ENCODE measurements at regions not wholly inside any gene's neighbourhood (a gene's known extent, or its start where the extent isn't known, plus 50 kb on each side); places are given as distances from the start of the nearest gene placed in this dataset.

- TF ChIP-seq TOX (CRISPR knock-in tag; IDR thresholded peaks at IDR 0.05; ENCODE audit: borderline replicate concordance) (no peak), ZC3H10 (CRISPR knock-in tag; IDR thresholded peaks at IDR 0.05) (no peak), POU6F1 (CRISPR knock-in tag; IDR thresholded peaks at IDR 0.05; ENCODE audit: borderline replicate concordance, low read depth) (no peak), ZFP3 (CRISPR knock-in tag; IDR thresholded peaks at IDR 0.05) (no peak), ARNTL (CRISPR knock-in tag; IDR thresholded peaks at IDR 0.05; ENCODE audit: borderline replicate concordance, low read depth) (no peak), ESRRG (CRISPR knock-in tag; IDR thresholded peaks at IDR 0.05) (no peak), OSR1 (CRISPR knock-in tag; IDR thresholded peaks at IDR 0.05) (no peak), ZNF565 (CRISPR knock-in tag; conservative IDR thresholded peaks at IDR 0.05; ENCODE audit: low read depth) (no peak), PPARA (CRISPR knock-in tag; IDR thresholded peaks at IDR 0.05; ENCODE audit: borderline replicate concordance) (no peak), SNAI2 (CRISPR knock-in tag; IDR thresholded peaks at IDR 0.05) (no peak)
- no peak for ATAC-seq
Measured at GRCh38 chr4:140293979-140294378, 79.5 kb upstream of the SCOC start.

- ATAC-seq: peak; percentile 63
- TF ChIP-seq RARB (CRISPR knock-in tag; IDR thresholded peaks at IDR 0.05): no peak
- no peak for TF ChIP-seq ZC3H10 (CRISPR knock-in tag; IDR thresholded peaks at IDR 0.05)
- no peak for TF ChIP-seq PPARA (CRISPR knock-in tag; IDR thresholded peaks at IDR 0.05; ENCODE audit: borderline replicate concordance)
- no peak for TF ChIP-seq CSRNP3 (CRISPR knock-in tag; IDR thresholded peaks at IDR 0.05)
- TF ChIP-seq ESRRG (CRISPR knock-in tag; IDR thresholded peaks at IDR 0.05): no peak
- no peak for TF ChIP-seq TCF4 (CRISPR knock-in tag; IDR thresholded peaks at IDR 0.05; ENCODE audit: borderline replicate concordance)
- TF ChIP-seq ZFP3 (CRISPR knock-in tag; IDR thresholded peaks at IDR 0.05): no peak
- no peak for TF ChIP-seq ZNF8 (CRISPR knock-in tag; IDR thresholded peaks at IDR 0.05)
- no peak for TF ChIP-seq TOX (CRISPR knock-in tag; IDR thresholded peaks at IDR 0.05; ENCODE audit: borderline replicate concordance)
- no peak for TF ChIP-seq ARNTL (CRISPR knock-in tag; IDR thresholded peaks at IDR 0.05; ENCODE audit: borderline replicate concordance, low read depth)
- no peak for TF ChIP-seq TSHZ2 (CRISPR knock-in tag; IDR thresholded peaks at IDR 0.05)
- TF ChIP-seq ZNF565 (CRISPR knock-in tag; conservative IDR thresholded peaks at IDR 0.05; ENCODE audit: low read depth): no peak
Measured at GRCh38 chr4:140291259-140291658, 82.2 kb upstream of the SCOC start.

- TF ChIP-seq ZNF70 (CRISPR knock-in tag; IDR thresholded peaks at IDR 0.05): no peak
- TF ChIP-seq ZC3H10 (CRISPR knock-in tag; IDR thresholded peaks at IDR 0.05): no peak
- no peak for TF ChIP-seq ZNF8 (CRISPR knock-in tag; IDR thresholded peaks at IDR 0.05)
- TF ChIP-seq POU6F1 (CRISPR knock-in tag; IDR thresholded peaks at IDR 0.05; ENCODE audit: borderline replicate concordance, low read depth): no peak
- no peak for TF ChIP-seq OSR1 (CRISPR knock-in tag; IDR thresholded peaks at IDR 0.05)
- no peak for TF ChIP-seq ZFP3 (CRISPR knock-in tag; IDR thresholded peaks at IDR 0.05)
- no peak for TF ChIP-seq SNAI2 (CRISPR knock-in tag; IDR thresholded peaks at IDR 0.05)
- TF ChIP-seq PATZ1 (CRISPR knock-in tag; IDR thresholded peaks at IDR 0.05; ENCODE audit: borderline replicate concordance): no peak
- no peak for TF ChIP-seq BACH2 (CRISPR knock-in tag; IDR thresholded peaks at IDR 0.05; ENCODE audit: borderline replicate concordance)
- no peak for TF ChIP-seq CSDC2 (CRISPR knock-in tag; IDR thresholded peaks at IDR 0.05)
- no peak for TF ChIP-seq ARNTL (CRISPR knock-in tag; IDR thresholded peaks at IDR 0.05; ENCODE audit: borderline replicate concordance, low read depth)
- no peak for TF ChIP-seq TCF4 (CRISPR knock-in tag; IDR thresholded peaks at IDR 0.05; ENCODE audit: borderline replicate concordance)
Measured at GRCh38 chr4:140289486-140289885, 84.0 kb upstream of the SCOC start.

More at GRCh38 chr4:140289486-140289885, 84.0 kb upstream of the SCOC start:
- no peak for ATAC-seq
